SK-N-MC (cell line): ENCODE measurements at regions not wholly inside any gene's neighbourhood (a gene's known extent, or its start where the extent isn't known, plus 50 kb on each side); places are given as distances from the start of the nearest gene placed in this dataset.

Experiments
- EZH2 ChIP-seq: fragments of 200-600 bp; sonication (generic); IDR thresholded peaks from one replicate; pipeline ENCODE4 v1.6.1; 2017; ENCODE audit warnings: antibody characterized with exemption
- POLR2AphosphoS5 ChIP-seq: IDR thresholded peaks from 2 replicates; pipeline ENCODE4 v1.6.1; 2012; ENCODE audit warnings: mild to moderate bottlenecking, low read depth, low read length, borderline replicate concordance

DNA sequence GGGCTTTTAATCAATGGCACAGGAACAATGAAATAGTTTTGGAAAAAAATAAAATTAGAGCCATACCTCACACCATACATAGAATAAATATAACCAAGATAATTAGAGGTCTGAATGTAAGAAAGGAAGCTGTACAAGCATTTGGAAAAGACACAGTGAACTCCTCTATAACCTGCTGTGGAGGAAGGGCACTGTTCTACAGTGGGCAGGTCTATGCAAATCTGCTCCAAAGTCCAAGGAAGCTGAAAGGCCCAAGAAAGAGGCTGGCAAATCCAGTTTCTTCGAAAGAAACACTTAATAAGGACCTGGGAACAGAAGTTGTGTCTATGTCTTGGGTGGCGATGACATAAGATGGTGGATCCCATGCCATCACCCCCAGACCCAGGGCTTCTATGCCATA, 169.4 kb upstream of the RALGAPA2 start:
- TF ChIP-seq POLR2AphosphoS5 (no peak), EZH2 (no peak)
